ENCODE measurements at regions not wholly inside any gene's neighbourhood (a gene's known extent, or its start where the extent isn't known, plus 50 kb on each side); places are given as distances from the start of the nearest gene placed in this dataset.

DNA sequence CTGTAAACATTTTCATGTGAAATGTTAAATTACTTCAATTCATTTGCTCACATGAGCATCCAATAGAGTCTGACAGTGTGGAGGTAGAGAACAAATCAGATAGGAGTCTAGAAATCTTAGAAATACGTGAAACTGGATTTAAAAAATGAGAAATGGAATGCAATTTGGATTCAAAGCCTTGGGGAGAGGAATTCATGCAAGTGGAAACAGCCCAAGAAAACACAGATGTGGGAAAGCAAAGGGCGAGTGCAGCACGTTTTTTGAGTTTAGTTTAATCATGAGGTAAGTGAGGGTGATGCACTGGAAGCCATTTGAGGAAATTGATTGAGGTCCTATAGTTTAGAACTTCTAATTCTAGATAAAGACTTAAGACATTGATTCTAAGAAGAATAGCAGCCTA, 434.7 kb downstream of the C3orf38 start:
- H3K36me3 ChIP-seq (ENCODE audit: control insufficient read depth, insufficient read depth, low read length), result no peaks in the 10 kb centered on the region
- H3K27me3 ChIP-seq (ENCODE audit: control insufficient read depth, insufficient read depth, low read length), result no peaks in the 10 kb centered on the region
- CTCF ChIA-PET, result interaction anchor here (1.2 kb wide), 1 partner anchor 12 kb away, joined by 4 read pairs; no protein-coding TSS in a partner anchor
- POLR2A ChIA-PET, result no interaction called here
- H3K4me3 ChIP-seq (ENCODE audit: low read depth, low read length), result no peak overlapping the region
- DNase-seq (ENCODE audit: low read depth), result no peak
- TF ChIP-seq CTCF (IDR thresholded peaks at IDR 0.05; ENCODE audit: insufficient read depth, low read depth, low read length), result no peak

DNA sequence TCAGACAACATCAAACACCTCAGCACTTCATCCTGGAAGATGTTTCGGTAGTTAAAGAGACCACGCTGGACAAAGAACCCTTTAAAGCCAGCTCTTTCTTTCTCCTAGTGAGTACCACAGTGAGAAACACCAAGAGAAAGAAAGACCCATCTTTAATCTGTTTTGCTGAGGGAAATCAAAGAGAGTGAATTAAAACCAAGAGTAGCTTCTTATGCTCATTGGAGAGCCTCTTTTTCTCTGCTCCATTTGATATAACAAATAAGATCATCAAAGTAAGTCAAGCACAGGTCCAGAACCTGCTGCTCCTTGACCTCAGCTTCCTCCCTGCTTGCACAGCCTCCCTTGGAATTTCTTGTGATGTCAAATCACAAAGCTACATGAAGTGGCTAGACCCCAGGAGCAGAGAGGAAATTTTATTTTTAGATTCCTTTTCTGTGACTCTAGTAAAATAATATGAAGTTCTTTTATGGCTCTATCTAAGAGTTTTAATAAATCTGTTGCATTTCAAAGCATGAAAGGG, 436.4 kb downstream of the C3orf38 start:
- ChIA-PET CTCF (no interaction called here), POLR2A (no interaction called here)
- Histone ChIP-seq H3K36me3 (ENCODE audit: control insufficient read depth, insufficient read depth, low read length) (no peaks in the 10 kb centered on the region), H3K4me3 (ENCODE audit: low read depth, low read length) (no peak overlapping the region), H3K27me3 (ENCODE audit: control insufficient read depth, insufficient read depth, low read length) (no peaks in the 10 kb centered on the region)
- no peak for DNase-seq (ENCODE audit: low read depth)
- TF ChIP-seq CTCF (IDR thresholded peaks at IDR 0.05; ENCODE audit: insufficient read depth, low read depth, low read length), result no peak

- POLR2A ChIA-PET, result no interaction called here
- Histone ChIP-seq H3K4me3 (ENCODE audit: low read depth, low read length) (no peak overlapping the region), H3K27me3 (ENCODE audit: control insufficient read depth, insufficient read depth, low read length) (no peaks in the 10 kb centered on the region), H3K36me3 (ENCODE audit: control insufficient read depth, insufficient read depth, low read length) (no peaks in the 10 kb centered on the region)
- TF ChIP-seq CTCF (IDR thresholded peaks at IDR 0.05; ENCODE audit: insufficient read depth, low read depth, low read length), result no peak
- no peak for DNase-seq (ENCODE audit: low read depth)
- CTCF ChIA-PET, result no interaction called here
These were observed 439.4 kb downstream of the C3orf38 start for GRCh38 chr3:88589138-88589537.

DNA sequence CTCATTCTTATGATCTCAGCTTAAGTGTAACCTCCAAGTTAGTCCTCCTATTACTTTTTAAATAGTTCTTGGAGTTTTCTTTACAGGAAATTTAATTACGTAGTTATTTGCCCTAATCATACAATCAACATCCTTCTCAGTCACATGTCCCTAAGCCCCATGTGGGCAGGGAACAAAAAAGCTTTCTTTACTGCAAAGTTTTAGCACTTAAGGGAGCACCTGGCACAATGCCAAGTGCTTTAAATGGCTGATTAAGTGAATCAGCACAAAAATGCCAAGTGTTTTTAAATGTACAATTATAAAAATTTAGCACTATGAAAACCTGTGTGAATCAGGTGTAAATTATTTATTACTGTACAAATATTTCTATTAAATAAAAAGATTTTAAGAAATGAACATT, 445.3 kb downstream of the C3orf38 start:
- DNase-seq (ENCODE audit: low read depth), result no peak
- ChIA-PET POLR2A (interaction anchor here (0.5 kb wide), 1 partner anchor 161 kb away, joined by 4 read pairs; no protein-coding TSS in a partner anchor), CTCF (no interaction called here)

DNA sequence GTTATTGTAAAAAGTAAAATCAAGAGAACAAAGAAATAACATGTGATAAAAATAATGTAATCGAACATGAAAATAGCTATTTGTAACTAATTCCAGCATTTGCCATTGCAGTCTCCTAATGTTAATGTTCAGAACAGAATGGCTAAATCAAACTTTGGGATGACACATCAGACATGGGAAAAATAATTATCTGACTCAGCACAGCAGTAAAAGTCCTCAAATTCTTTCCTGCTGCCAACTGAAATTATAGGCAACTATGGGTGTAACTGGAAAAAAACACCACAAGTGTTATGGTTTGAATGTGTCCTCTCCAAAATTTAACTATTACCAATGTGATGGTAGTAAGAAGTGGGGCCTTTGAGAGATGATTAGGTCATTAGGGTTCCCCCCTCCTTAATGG, 446.7 kb downstream of the C3orf38 start:
- ChIA-PET POLR2A (no interaction called here), CTCF (interaction anchor here (1.2 kb wide), 1 partner anchor 13 kb away, joined by 4 read pairs; no protein-coding TSS in a partner anchor)
- no peak for TF ChIP-seq CTCF (IDR thresholded peaks at IDR 0.05; ENCODE audit: insufficient read depth, low read depth, low read length)
- Histone ChIP-seq H3K4me3 (ENCODE audit: low read depth, low read length) (no peak overlapping the region), H3K27me3 (ENCODE audit: control insufficient read depth, insufficient read depth, low read length) (no peaks in the 10 kb centered on the region), H3K36me3 (ENCODE audit: control insufficient read depth, insufficient read depth, low read length) (no peaks in the 10 kb centered on the region)
- no peak for DNase-seq (ENCODE audit: low read depth)

More for the DNA sequence above, 445.3 kb downstream of the C3orf38 start:
- Histone ChIP-seq H3K27me3 (ENCODE audit: control insufficient read depth, insufficient read depth, low read length) (no peaks in the 10 kb centered on the region), H3K36me3 (ENCODE audit: control insufficient read depth, insufficient read depth, low read length) (no peaks in the 10 kb centered on the region), H3K4me3 (ENCODE audit: low read depth, low read length) (no peak overlapping the region)
- no peak for TF ChIP-seq CTCF (IDR thresholded peaks at IDR 0.05; ENCODE audit: insufficient read depth, low read depth, low read length)
